Gastroesophageal sphincter (tissue), 4 donors: ENCODE measurements at regions not wholly inside any gene's neighbourhood (a gene's known extent, or its start where the extent isn't known, plus 50 kb on each side); places are given as distances from the start of the nearest gene placed in this dataset.
A peak's percentile ranks its signal among the peaks of the same experiment; 100 is the strongest.

Experiments used
- ATAC-seq: fragments of 150-250 bp; one replicate; pipeline ENCODE4 v1.9.1; 2016; ENCODE audit warnings: mild to moderate bottlenecking, moderate library complexity
- H3K27ac ChIP-seq, 4 donors: fragments of 200-600 bp; sonication (generic) in 3 of 4; 1 replicate in 3 of 4; 2 replicates in 1 of 4; pipeline ENCODE4 v1.5.1; 2016 to 2019
- H3K27me3 ChIP-seq: fragments of 200-600 bp; sonication (generic); one replicate; pipeline ENCODE4 v1.5.1; 2019
- H3K36me3 ChIP-seq, 2 donors: fragments of 200-600 bp; sonication (generic); one replicate each; pipeline ENCODE4 v1.5.1; 2019; ENCODE audit warnings: control low read depth in 1 of 2
- H3K4me1 ChIP-seq, 3 donors: fragments of 200-600 bp; sonication (generic); 1 replicate in 2 of 3; 2 replicates in 1 of 3; pipeline ENCODE4 v1.5.1; 2016 to 2019; ENCODE audit warnings: control low read depth in 2 of 3
- H3K4me3 ChIP-seq, 2 donors: fragments of 200-600 bp; sonication (generic); one replicate each; pipeline ENCODE4 v1.5.1; 2019; ENCODE audit warnings: mild to moderate bottlenecking in 1 of 2, moderate library complexity in 1 of 2
- H3K9me3 ChIP-seq, 3 donors: fragments of 200-600 bp; sonication (generic); one replicate each; pipeline ENCODE4 v1.5.1; 2017 to 2019; ENCODE audit warnings: control low read depth in 2 of 3
- EP300 ChIP-seq: sonication (generic); formaldehyde crosslinking; IDR thresholded peaks from one replicate; pipeline ENCODE4 v1.6.1; 2017; ENCODE audit warnings: antibody characterized with exemption, mild to moderate bottlenecking
- POLR2A ChIP-seq, 2 donors: fragments of 450-650 bp; IDR thresholded peaks; one replicate each; pipeline ENCODE4 v1.6.1; 2017; ENCODE audit warnings: antibody characterized with exemption in 2 of 2, mild to moderate bottlenecking in 2 of 2, moderate library complexity in 1 of 2
- POLR2AphosphoS5 ChIP-seq: sonication (generic); formaldehyde crosslinking; IDR thresholded peaks from one replicate; pipeline ENCODE4 v1.6.1; 2017; ENCODE audit warnings: antibody characterized with exemption
- WGBS, 2 donors: methylation state at CpG; one replicate each; pipeline ENCODE4 v1.1.5; 2018; ENCODE audit warnings: low coverage in 1 of 2; 5-methylcytosine and 5-hydroxymethylcytosine counted together
- TF ChIP-seq, protein P1 (sequence below), 4 experiments: fragments of 200-600 bp in 2 of 4; fragments of 450-650 bp in 2 of 4; sonication (generic) in 1 of 4; IDR thresholded peaks; one replicate each; pipeline ENCODE4 v1.5.1; 2017 to 2019; ENCODE audit warnings: antibody characterized with exemption in 4 of 4, mild to moderate bottlenecking in 2 of 4, moderate library complexity in 2 of 4

DNA sequence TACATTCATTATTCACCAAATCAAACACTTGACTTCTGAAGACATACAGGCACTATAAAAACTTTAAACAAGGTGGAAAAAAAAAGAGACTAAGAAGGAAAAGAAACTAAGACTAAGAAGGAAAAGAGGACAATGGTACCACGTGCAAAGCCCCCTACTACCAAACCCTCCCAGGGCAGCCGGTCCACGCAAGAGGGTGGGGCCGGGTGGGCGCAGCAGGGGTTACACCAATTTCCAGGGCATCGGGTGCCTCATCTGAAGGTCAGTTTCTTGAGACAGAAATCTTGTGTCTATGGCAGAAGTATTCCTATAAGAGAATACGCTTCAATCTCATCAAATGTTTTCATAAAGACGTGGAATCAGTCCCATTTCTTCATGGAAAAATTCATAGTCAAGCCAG is 131.5 kb downstream of the NUFIP1 start:
- Histone ChIP-seq H3K36me3 (no peaks in the 10 kb centered on the region), H3K9me3 (no peaks in the 10 kb centered on the region), H3K27me3 (no peaks in the 10 kb centered on the region), H3K4me1 (peaks cover 4 to 27% (median 6%) of the 10 kb centered on the region in 3 donors), H3K27ac (peak overlapping the region in 3 of 4 donors; percentile 36 to 47 (median 41)), H3K4me3 (no peak overlapping the region)
- WGBS, 2 donors = 89 to 91% methylated on average over 6 to 8 of the region's 8 CpGs
- TF ChIP-seq POLR2AphosphoS5 (no peak), EP300 (no peak), POLR2A (IDR thresholded peaks at IDR 0.05) (no peak)
- TF ChIP-seq, protein P1, sequence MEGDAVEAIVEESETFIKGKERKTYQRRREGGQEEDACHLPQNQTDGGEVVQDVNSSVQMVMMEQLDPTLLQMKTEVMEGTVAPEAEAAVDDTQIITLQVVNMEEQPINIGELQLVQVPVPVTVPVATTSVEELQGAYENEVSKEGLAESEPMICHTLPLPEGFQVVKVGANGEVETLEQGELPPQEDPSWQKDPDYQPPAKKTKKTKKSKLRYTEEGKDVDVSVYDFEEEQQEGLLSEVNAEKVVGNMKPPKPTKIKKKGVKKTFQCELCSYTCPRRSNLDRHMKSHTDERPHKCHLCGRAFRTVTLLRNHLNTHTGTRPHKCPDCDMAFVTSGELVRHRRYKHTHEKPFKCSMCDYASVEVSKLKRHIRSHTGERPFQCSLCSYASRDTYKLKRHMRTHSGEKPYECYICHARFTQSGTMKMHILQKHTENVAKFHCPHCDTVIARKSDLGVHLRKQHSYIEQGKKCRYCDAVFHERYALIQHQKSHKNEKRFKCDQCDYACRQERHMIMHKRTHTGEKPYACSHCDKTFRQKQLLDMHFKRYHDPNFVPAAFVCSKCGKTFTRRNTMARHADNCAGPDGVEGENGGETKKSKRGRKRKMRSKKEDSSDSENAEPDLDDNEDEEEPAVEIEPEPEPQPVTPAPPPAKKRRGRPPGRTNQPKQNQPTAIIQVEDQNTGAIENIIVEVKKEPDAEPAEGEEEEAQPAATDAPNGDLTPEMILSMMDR (IDR thresholded peaks at IDR 0.05) = no peak
- ATAC-seq = no peak

DNA sequence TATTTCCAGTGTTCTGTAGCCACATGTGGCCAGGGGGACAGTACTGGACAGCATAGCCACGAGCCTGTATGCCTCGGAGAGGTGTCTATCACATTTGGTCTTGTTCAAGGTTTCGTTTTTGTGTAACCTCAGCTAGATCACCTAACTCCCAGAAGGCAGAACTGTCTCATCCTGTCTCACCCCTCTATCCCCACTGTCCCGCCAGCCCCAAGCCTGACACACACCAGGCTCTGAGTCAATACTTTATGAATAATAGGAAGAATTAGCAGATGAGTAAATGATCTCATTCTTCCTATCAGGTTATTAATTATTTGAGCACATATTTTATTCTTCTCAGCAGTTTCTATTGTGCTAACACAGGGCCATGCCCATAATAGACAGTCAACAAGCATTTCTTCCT is 132.2 kb downstream of the NUFIP1 start:
- Histone ChIP-seq H3K27ac (peak overlapping the region; percentile 23 to 47 (median 32)), H3K36me3 (no peaks in the 10 kb centered on the region), H3K4me3 (no peak overlapping the region), H3K27me3 (no peaks in the 10 kb centered on the region), H3K9me3 (no peaks in the 10 kb centered on the region), H3K4me1 (peaks cover 4 to 34% (median 6%) of the 10 kb centered on the region in 3 donors)
- TF ChIP-seq, protein P1 (IDR thresholded peaks at IDR 0.05) = no peak
- TF ChIP-seq POLR2A (IDR thresholded peaks at IDR 0.05) (no peak), POLR2AphosphoS5 (no peak), EP300 (no peak)
- no peak for ATAC-seq
- WGBS, 2 donors = 85 to 97% methylated on average over 4 of the region's 4 CpGs

DNA sequence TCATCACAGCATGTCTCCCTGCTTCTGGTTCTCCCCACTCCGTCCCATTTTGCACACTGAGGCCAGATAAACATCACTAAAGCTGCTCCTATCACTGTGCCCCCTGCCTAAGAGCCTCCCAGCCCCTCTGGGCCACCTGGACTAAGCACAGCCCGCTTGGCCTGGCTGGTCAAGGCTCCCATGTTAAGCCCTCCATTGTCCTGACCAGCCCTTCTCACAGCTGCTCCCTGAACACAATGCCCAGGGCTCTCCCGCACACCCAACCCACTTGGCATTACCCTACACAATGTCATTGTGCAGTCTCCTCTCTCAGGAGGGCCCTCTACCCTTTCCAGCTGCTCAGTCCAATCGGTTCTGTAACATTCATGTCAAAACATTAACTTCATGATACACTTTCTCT is 133.4 kb downstream of the NUFIP1 start:
- WGBS, 2 donors = 54 to 74% methylated on average over 2 to 3 of the region's 4 CpGs
- no peaks in the 10 kb centered on the region for H3K36me3 ChIP-seq
- no peaks in the 10 kb centered on the region for H3K27me3 ChIP-seq
- H3K4me3 ChIP-seq = no peak overlapping the region
- H3K27ac ChIP-seq = peak overlapping the region; percentile 80 to 88 (median 84)
- TF ChIP-seq EP300 (no peak), POLR2AphosphoS5 (no peak), POLR2A (IDR thresholded peaks at IDR 0.05) (no peak)
- TF ChIP-seq, protein P1 (IDR thresholded peaks at IDR 0.05) = no peak
- no peak for ATAC-seq
- H3K9me3 ChIP-seq = no peaks in the 10 kb centered on the region
- peaks cover 4 to 46% (median 6%) of the 10 kb centered on the region in 3 donors for H3K4me1 ChIP-seq

DNA sequence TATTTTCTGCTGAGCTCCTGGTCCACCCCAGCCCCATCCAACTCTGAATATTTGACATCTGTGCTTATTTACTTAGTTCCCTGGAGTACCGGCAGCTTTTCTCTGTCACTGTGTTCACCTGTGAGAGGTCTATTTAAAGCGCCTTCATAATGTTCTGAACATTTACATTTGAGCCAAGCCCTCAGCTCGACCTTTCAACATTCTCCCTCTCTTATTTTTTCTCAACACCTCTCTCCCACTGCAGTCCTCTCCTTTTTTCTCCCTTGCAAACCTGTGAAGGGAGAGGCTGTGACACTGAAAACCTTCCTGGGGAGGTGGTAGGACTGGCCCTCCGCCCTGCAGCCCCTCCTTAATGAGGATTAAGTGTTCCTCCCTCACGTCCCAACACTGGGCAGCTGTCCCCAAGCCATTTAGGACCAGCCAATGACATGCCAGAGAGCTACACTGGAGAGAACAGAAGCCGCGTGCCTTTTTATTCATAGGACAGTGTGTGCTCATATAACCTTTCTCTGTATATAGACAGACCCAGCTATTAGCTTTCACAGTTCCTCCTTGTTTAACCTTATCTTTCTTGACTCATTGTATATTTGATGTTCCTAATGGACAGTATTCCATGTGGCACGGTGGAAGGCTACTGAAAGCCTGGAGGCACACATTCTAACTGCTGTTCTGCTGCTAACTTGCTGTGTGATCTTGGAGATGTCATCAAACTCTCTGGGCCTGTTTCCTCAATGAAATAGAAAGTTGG is 134.8 kb downstream of the NUFIP1 start:
- H3K36me3 ChIP-seq = no peaks in the 10 kb centered on the region
- H3K27me3 ChIP-seq = no peaks in the 10 kb centered on the region
- H3K9me3 ChIP-seq = no peaks in the 10 kb centered on the region
- H3K4me1 ChIP-seq = peaks cover 11 to 60% (median 16%) of the 10 kb centered on the region in 3 donors
- TF ChIP-seq EP300 = peak; percentile 91
- TF ChIP-seq, protein P1 (IDR thresholded peaks at IDR 0.05) = no peak
- TF ChIP-seq POLR2AphosphoS5 = peak; percentile 90
- 29 to 30% methylated on average over 5 to 8 of the region's 8 CpGs for WGBS, 2 donors
- no peak overlapping the region for H3K4me3 ChIP-seq
- ATAC-seq = peak; percentile 91
- peak overlapping the region; percentile 80 to 88 (median 84) for H3K27ac ChIP-seq

DNA sequence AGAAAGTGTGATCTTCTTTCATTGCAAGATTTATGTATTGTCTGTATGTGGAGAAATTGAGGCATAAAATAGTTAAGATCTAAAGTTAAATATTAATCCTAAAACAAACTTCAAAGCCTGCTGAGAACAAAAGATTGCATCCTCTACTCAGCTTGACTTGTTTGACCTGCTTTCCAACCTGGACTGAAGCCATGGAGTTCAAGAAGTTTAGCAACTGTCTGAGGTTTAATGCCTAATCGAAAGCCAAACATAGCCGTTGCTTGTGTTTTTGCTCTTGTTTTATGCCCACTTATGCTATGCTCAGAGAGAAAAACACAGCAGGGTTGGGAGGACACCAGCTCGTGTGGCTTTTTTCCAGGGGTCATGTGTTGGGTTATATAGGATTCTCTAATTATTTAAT is 135.6 kb downstream of the NUFIP1 start:
- 38% methylated on average over 3 of the region's 3 CpGs; no CpG with 5 or more reads in 1 of the 2 donors for WGBS, 2 donors
- no peaks in the 10 kb centered on the region for H3K9me3 ChIP-seq
- peak overlapping the region; percentile 80 to 88 (median 84) for H3K27ac ChIP-seq
- H3K4me3 ChIP-seq = no peak overlapping the region
- no peaks in the 10 kb centered on the region for H3K27me3 ChIP-seq
- peaks cover 14 to 68% (median 17%) of the 10 kb centered on the region in 3 donors for H3K4me1 ChIP-seq
- no peaks in the 10 kb centered on the region for H3K36me3 ChIP-seq
- TF ChIP-seq EP300 = no peak
- TF ChIP-seq, protein P1 (IDR thresholded peaks at IDR 0.05) = no peak
- TF ChIP-seq POLR2AphosphoS5 = no peak
- TF ChIP-seq POLR2A (IDR thresholded peaks at IDR 0.05) = no peak
- no peak for ATAC-seq
